Central memory CD8-positive, alpha-beta T cell (primary cell): ENCODE measurements at regions not wholly inside any gene's neighbourhood (a gene's known extent, or its start where the extent isn't known, plus 50 kb on each side); places are given as distances from the start of the nearest gene placed in this dataset.

Source experiments
- ATAC-seq: fragments of 150-1000 bp; cut with Tn5 transposase; replicated peaks from 2 replicates; pipeline ENCODE4 v1.10.0; 2022; ENCODE audit warnings: mild to moderate bottlenecking, moderate FRiP score, moderate number of reproducible peaks; ENCODE audit not compliant: poor library complexity, severe bottlenecking; ENCODE audit errors: extremely low read depth
- DNase-seq, 2 donors: peaks; one replicate each; pipeline ENCODE4 v3.0.0; 2021; ENCODE audit warnings: low spot score in 2 of 2
- H3K27ac Mint-ChIP-seq: one replicate; pipeline ENCODE4 v1.8.0; 2022; ENCODE audit warnings: low read depth, mild to moderate bottlenecking, moderate library complexity, mixed read lengths
- H3K27me3 Mint-ChIP-seq: one replicate; pipeline ENCODE4 v1.8.0; 2022; ENCODE audit warnings: mixed read lengths
- H3K36me3 Mint-ChIP-seq: one replicate; pipeline ENCODE4 v1.8.0; 2022; ENCODE audit warnings: mild to moderate bottlenecking, moderate library complexity, mixed read lengths; ENCODE audit not compliant: insufficient read depth
- H3K4me1 Mint-ChIP-seq: one replicate; pipeline ENCODE4 v1.8.0; 2022; ENCODE audit warnings: mixed read lengths
- H3K4me3 Mint-ChIP-seq: one replicate; pipeline ENCODE4 v1.8.0; 2022; ENCODE audit warnings: mild to moderate bottlenecking, moderate library complexity, mixed read lengths
- H3K9me3 Mint-ChIP-seq: one replicate; pipeline ENCODE4 v1.8.0; 2022; ENCODE audit warnings: mixed read lengths

- Mint-ChIP-seq H3K27ac (no peak overlapping the region), H3K4me1 (no peaks in the 10 kb centered on the region), H3K4me3 (no peak overlapping the region), H3K36me3 (no peaks in the 10 kb centered on the region), H3K9me3 (peaks cover 6% of the 10 kb centered on the region), H3K27me3 (no peaks in the 10 kb centered on the region)
- ATAC-seq: no peak
- DNase-seq: no peak
Observed at GRCh38 chr3:148367756-148368155, 329.9 kb upstream of the AGTR1 start.

GRCh38 chr3:148369381-148369780, 328.3 kb upstream of the AGTR1 start:
- H3K9me3 Mint-ChIP-seq: peaks cover 5% of the 10 kb centered on the region
- H3K4me1 Mint-ChIP-seq: no peaks in the 10 kb centered on the region
- H3K36me3 Mint-ChIP-seq: no peaks in the 10 kb centered on the region
- ATAC-seq: no peak
- no peak overlapping the region for H3K27ac Mint-ChIP-seq
- no peaks in the 10 kb centered on the region for H3K27me3 Mint-ChIP-seq
- no peak for DNase-seq
- H3K4me3 Mint-ChIP-seq: no peak overlapping the region

- Mint-ChIP-seq H3K36me3 (no peaks in the 10 kb centered on the region), H3K9me3 (no peaks in the 10 kb centered on the region), H3K4me1 (no peaks in the 10 kb centered on the region), H3K4me3 (no peak overlapping the region), H3K27ac (no peak overlapping the region), H3K27me3 (no peaks in the 10 kb centered on the region)
- ATAC-seq: no peak
- DNase-seq: no peak
Observed at GRCh38 chr3:148372206-148372875, 325.4 kb upstream of the AGTR1 start.

GRCh38 chr3:148373961-148374360, 323.7 kb upstream of the AGTR1 start:
- Mint-ChIP-seq H3K4me1 (no peaks in the 10 kb centered on the region), H3K27ac (no peak overlapping the region), H3K4me3 (no peak overlapping the region), H3K36me3 (no peaks in the 10 kb centered on the region), H3K9me3 (no peaks in the 10 kb centered on the region), H3K27me3 (no peaks in the 10 kb centered on the region)
- DNase-seq (no peak), ATAC-seq (no peak)

GRCh38 chr3:148379763-148380382, 317.8 kb upstream of the AGTR1 start:
- Mint-ChIP-seq H3K27ac (no peak overlapping the region), H3K4me1 (no peaks in the 10 kb centered on the region), H3K4me3 (no peak overlapping the region), H3K9me3 (peaks cover 6% of the 10 kb centered on the region), H3K36me3 (peaks cover 1% of the 10 kb centered on the region), H3K27me3 (no peaks in the 10 kb centered on the region)
- DNase-seq: no peak
- ATAC-seq: no peak

- Mint-ChIP-seq H3K9me3 (peaks cover 6% of the 10 kb centered on the region), H3K4me1 (no peaks in the 10 kb centered on the region), H3K4me3 (no peak overlapping the region), H3K27me3 (no peaks in the 10 kb centered on the region), H3K27ac (no peak overlapping the region), H3K36me3 (peaks cover 1% of the 10 kb centered on the region)
- DNase-seq (no peak), ATAC-seq (no peak)
Observed at GRCh38 chr3:148381051-148381450, 316.7 kb upstream of the AGTR1 start.

- no peak overlapping the region for H3K4me3 Mint-ChIP-seq
- H3K9me3 Mint-ChIP-seq: peaks cover 14% of the 10 kb centered on the region
- no peak for ATAC-seq
- H3K27me3 Mint-ChIP-seq: no peaks in the 10 kb centered on the region
- no peak overlapping the region for H3K27ac Mint-ChIP-seq
- no peaks in the 10 kb centered on the region for H3K4me1 Mint-ChIP-seq
- DNase-seq: no peak
- peaks cover 2% of the 10 kb centered on the region for H3K36me3 Mint-ChIP-seq
Observed at GRCh38 chr3:148389916-148390315, 307.8 kb upstream of the AGTR1 start.

GRCh38 chr3:148395821-148396220, 301.9 kb upstream of the AGTR1 start:
- Mint-ChIP-seq H3K4me3 (no peak overlapping the region), H3K4me1 (no peaks in the 10 kb centered on the region), H3K36me3 (peaks cover 2% of the 10 kb centered on the region), H3K27ac (no peak overlapping the region), H3K27me3 (no peaks in the 10 kb centered on the region), H3K9me3 (peaks cover 20% of the 10 kb centered on the region)
- no peak for ATAC-seq
- no peak for DNase-seq

GRCh38 chr3:148400754-148401153, 296.9 kb upstream of the AGTR1 start:
- ATAC-seq (no peak), DNase-seq (no peak)
- Mint-ChIP-seq H3K27me3 (no peaks in the 10 kb centered on the region), H3K36me3 (no peaks in the 10 kb centered on the region), H3K9me3 (peaks cover 16% of the 10 kb centered on the region), H3K4me1 (no peaks in the 10 kb centered on the region), H3K27ac (no peak overlapping the region), H3K4me3 (no peak overlapping the region)

GRCh38 chr3:148408667-148409066, 289.0 kb upstream of the AGTR1 start:
- ATAC-seq: no peak
- Mint-ChIP-seq H3K36me3 (no peaks in the 10 kb centered on the region), H3K27me3 (no peaks in the 10 kb centered on the region), H3K4me1 (no peaks in the 10 kb centered on the region), H3K9me3 (peaks cover 10% of the 10 kb centered on the region), H3K27ac (no peak overlapping the region), H3K4me3 (no peak overlapping the region)
- no peak for DNase-seq

- H3K4me3 Mint-ChIP-seq: no peak overlapping the region
- H3K27ac Mint-ChIP-seq: no peak overlapping the region
- H3K4me1 Mint-ChIP-seq: no peaks in the 10 kb centered on the region
- ATAC-seq (no peak), DNase-seq (no peak)
- no peaks in the 10 kb centered on the region for H3K27me3 Mint-ChIP-seq
- no peaks in the 10 kb centered on the region for H3K36me3 Mint-ChIP-seq
- peaks cover 5% of the 10 kb centered on the region for H3K9me3 Mint-ChIP-seq
Observed at GRCh38 chr3:148420242-148420641, 277.5 kb upstream of the AGTR1 start.

GRCh38 chr3:148428862-148429605, 268.7 kb upstream of the AGTR1 start:
- Mint-ChIP-seq H3K27ac (no peak overlapping the region), H3K27me3 (no peaks in the 10 kb centered on the region), H3K36me3 (no peaks in the 10 kb centered on the region), H3K9me3 (peaks cover 6% of the 10 kb centered on the region), H3K4me1 (no peaks in the 10 kb centered on the region), H3K4me3 (no peak overlapping the region)
- no peak for ATAC-seq
- DNase-seq: no peak

- no peak for DNase-seq
- H3K4me1 Mint-ChIP-seq: no peaks in the 10 kb centered on the region
- H3K9me3 Mint-ChIP-seq: peaks cover 21% of the 10 kb centered on the region
- ATAC-seq: no peak
- H3K27me3 Mint-ChIP-seq: no peaks in the 10 kb centered on the region
- no peak overlapping the region for H3K27ac Mint-ChIP-seq
- H3K4me3 Mint-ChIP-seq: no peak overlapping the region
- peaks cover 3% of the 10 kb centered on the region for H3K36me3 Mint-ChIP-seq
Observed at GRCh38 chr3:148433665-148434064, 264.0 kb upstream of the AGTR1 start.
